NCI-H2029 (cell line): ENCODE measurements at regions not wholly inside any gene's neighbourhood (a gene's known extent, or its start where the extent isn't known, plus 50 kb on each side); places are given as distances from the start of the nearest gene placed in this dataset.

Experiments
- DNase-seq: peaks from one replicate; lab custom pipeline; 2025; lab: John Stamatoyannopoulos, UW

DNA sequence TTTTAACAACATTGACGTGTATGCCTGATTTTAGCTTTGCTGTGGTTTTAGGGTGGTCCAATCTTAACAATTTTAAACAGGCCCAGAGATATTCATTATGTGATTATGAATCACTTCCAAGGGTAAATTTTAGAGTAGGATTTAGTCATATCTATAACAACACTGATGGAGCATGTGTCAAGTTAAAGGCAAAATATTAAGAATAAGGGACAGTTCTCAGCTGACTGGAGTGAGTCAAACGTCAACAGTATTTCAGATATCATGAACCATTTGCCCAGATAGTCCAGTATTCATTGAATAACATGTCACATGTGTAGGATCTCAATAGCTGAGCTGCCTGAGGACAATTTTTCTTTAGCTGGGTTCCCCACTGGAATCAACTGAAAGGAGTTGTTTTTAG, 61.3 kb upstream of the VCX2 start:
- no peak for DNase-seq

GRCh38 chrX:8233091-8233490, 62.0 kb upstream of the VCX2 start:
- no peak for DNase-seq

- DNase-seq = no peak
Observed at GRCh38 chrX:8235026-8235425, 64.0 kb upstream of the VCX2 start.

GRCh38 chrX:8237718-8238117, 66.7 kb upstream of the VCX2 start:
- DNase-seq = no peak

GRCh38 chrX:8242431-8243020, 71.5 kb upstream of the VCX2 start:
- DNase-seq = no peak

GRCh38 chrX:8244301-8244700, 73.2 kb upstream of the VCX2 start:
- no peak for DNase-seq

DNA sequence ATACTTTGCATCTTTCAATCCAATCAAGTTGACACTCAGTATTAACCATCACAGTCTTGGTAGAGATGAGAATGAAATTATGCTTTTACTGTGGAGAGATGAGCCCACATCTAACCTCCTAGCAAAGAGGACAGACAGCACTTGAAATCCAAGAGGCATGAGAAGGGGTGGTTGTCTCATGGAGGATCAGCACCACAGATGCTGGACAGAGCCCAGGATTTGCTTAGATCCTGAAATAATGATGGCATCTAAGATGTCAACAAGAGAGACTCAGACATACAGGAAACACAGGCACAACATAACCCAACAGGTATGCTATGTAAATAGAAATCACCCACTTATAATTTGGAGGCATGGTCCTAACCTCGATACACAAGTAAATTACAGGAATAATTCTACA, 74.3 kb upstream of the VCX2 start:
- no peak for DNase-seq

- DNase-seq = no peak
Observed at GRCh38 chrX:8253096-8253495, 82.0 kb upstream of the VCX2 start.

GRCh38 chrX:8254401-8254800, 83.3 kb upstream of the VCX2 start:
- no peak for DNase-seq

DNA sequence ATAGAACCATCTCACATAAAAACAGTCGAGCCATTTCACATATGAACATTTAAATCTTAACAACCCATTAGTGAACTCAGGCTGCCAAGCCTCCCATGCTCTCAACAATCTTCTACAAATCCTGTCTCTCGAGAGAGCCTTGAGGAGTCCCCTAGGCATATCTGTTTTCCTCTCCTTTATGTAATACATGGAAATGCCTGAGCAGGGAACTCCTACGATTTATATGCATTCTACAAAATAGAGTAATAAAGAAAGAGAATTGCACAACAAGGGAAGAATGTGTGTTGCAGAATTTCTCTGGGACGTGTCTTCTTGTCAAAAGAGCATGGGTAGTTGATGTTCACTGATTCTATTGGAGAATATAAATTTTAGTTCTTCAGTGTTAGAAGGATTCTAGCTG, 101.8 kb upstream of the VCX2 start:
- no peak for DNase-seq

GRCh38 chrX:8273451-8273895, 102.4 kb upstream of the VCX2 start:
- DNase-seq = no peak

- DNase-seq = no peak
Observed at GRCh38 chrX:8274170-8274569, 103.1 kb upstream of the VCX2 start.

- no peak for DNase-seq
Observed at GRCh38 chrX:8278557-8278956, 107.5 kb upstream of the VCX2 start.

DNA sequence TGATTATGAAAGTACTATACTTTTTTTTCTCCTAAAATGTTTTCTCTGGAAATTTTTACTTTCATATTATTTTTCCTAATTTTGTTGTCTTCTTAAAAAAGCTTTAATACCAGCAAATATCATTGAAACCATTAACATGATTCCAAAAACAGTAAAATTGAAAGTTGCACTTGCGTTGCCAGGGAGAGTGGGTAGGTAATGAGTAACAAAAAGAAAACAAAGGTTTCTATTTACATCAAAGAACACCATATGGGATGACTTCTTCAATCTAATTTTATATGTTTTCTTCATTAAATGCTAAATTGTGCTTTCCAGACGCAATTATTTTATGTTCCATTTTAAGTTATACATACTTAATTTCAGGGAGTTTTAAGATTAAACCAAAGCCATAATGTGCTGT, 108.3 kb upstream of the VCX2 start:
- DNase-seq = no peak

DNA sequence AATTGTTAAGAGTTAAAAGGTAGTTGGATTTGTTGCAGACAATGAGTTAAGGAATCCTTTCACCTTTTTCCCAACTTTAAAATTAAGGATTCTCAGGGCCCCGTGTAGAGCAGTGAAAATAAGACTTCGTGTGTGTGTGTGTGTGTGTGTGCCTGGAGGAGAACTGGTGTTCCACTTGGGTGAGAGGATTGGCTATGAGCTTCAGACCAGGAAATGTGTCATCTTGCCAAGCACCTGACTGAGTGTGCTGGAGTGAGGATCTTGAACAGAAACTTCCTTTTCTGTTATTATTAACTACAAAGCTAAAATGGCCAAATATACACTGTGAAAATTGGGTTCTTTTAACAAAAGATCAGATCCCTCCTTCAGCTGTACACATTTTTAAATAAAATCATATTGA, 113.1 kb upstream of the VCX2 start:
- no peak for DNase-seq

DNA sequence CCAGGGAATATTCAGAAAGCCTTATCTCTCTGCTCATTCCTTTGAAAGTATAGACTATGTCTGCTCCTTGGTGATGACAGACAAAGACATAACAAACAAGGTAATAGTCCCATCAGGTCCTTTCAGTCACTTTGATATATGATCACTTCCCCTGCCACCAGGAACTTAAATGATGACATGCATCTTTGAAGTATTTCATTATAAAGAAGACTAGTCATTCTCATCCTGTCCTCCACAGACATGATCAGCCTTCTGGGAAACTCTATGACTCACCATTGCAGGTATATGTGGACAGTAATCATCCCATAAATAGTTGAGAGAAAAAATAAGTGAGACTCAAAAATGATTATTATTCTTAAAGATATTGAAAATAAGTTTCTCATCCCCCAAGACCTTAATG, 117.5 kb upstream of the VCX2 start:
- no peak for DNase-seq

GRCh38 chrX:8289523-8289922, 118.5 kb upstream of the VCX2 start:
- DNase-seq = no peak

- DNase-seq = no peak
Observed at GRCh38 chrX:8297766-8298165, 126.7 kb upstream of the VCX2 start.

- DNase-seq = no peak
Observed at GRCh38 chrX:8304668-8305067, 133.6 kb upstream of the VCX2 start.

- no peak for DNase-seq
Observed at GRCh38 chrX:8305350-8305749, 134.3 kb upstream of the VCX2 start.

DNA sequence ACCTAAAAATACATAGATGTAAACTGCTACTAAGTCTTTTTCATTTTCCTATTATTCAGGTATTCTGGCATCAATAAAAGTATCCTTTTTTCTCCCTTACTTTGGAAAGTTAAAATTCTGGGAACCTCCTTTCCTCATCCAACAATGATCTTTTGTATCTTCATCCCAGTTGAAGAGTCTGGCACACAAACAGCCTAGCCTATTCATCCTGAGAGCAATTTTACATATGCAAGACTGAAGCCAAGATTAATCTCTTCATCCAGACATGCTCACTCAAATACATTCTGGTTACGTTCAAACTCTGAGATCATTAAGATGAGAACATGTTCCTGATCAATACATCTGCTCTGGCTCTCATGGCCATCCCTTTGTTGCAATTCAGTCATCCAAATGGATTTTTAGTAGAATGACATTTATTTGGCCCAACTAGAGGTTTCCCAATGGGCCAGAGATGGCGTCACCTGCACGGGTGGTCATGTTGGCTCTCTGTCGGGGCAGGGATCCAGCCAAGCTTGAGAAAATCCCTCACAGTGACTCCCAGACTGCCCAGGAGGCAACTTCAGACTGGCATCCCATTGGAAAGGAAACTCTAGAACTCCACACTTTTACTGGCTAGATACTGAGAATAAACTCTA, 135.3 kb upstream of the VCX2 start:
- no peak for DNase-seq

DNA sequence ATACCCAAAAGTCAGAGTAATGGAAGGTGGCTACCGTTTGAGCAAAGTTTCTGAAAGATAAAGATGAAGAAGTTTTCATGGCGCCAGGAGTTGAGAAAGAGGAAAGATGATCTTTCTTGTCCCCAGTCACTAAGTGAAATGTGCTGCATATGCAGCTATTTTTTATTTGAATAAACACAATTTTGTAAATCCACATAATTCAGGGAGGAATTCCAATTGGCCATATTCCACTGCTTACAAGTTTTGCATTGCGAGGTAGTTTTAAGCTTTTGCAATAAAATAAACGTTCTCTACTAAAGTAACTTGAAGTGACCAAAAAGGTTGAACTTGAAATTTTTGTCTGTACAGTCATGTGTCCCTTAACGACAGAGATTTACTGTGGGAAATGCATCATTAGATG, 139.3 kb upstream of the VCX2 start:
- no peak for DNase-seq

DNA sequence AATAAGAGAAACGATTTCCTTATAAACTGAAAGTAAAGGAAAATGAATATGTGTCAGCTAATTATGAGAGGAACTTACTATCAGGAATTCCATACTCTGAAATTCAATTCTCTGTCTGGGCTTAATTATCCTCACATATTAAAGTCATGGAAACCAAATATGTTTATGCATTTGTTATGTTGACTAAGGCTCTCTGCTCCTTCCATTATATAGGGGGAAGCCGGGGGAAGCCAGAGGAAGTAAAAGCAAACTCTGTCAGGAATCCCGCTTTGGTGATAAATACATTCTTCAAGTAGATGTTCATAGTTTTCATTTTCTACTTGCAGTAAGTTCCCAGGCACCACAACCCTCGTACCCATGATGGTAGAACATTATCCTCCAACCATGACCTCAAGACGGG, 142.8 kb upstream of the VCX2 start:
- DNase-seq = no peak

DNA sequence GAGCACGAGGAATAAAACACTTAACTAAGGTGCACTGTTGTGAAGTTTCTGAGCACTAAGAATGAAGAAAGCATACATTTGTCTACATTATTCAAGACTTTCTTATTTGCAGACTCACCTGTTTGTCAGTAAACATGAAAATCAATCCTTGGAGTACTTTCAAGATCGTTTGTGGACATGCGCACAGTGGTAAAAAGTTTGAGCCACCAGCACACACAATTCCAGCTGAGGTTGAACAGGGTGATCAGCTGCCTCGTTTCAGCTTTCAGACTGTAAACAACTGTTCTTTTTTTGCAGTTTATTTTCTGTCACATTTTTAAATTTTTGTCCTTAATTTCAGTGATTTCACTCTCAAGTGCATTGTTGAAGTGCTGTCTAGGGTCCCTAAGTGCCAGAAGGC, 143.8 kb upstream of the VCX2 start:
- no peak for DNase-seq
